H1 (cell line): ENCODE measurements at regions not wholly inside any gene's neighbourhood (a gene's known extent, or its start where the extent isn't known, plus 50 kb on each side); places are given as distances from the start of the nearest gene placed in this dataset.

ENCODE experiments used
- CTCF ChIA-PET: fragments of 300-600 bp; sonication (Branson Sonifier 250); formaldehyde crosslinking; loops from one replicate; lab custom pipeline; 2021; ENCODE audit not compliant: partially characterized antibody; lab: Charles Lee
- POLR2A ChIA-PET: fragments of 300-600 bp; sonication (Branson Sonifier 250); formaldehyde crosslinking; loops from one replicate; lab custom pipeline; 2021; ENCODE audit warnings: inconsistent platforms; ENCODE audit not compliant: partially characterized antibody; lab: Charles Lee
- DNase-seq, 2 experiments: peaks; one replicate each; pipeline versions ENCODE4 v3.0.0 to v3.0.0-alpha.2; 2010 to 2022; ENCODE audit warnings: low spot score in 2 of 2, low read depth in 1 of 2, mixed read lengths in 1 of 2
- FAIRE-seq: peaks from 2 replicates; lab custom pipeline; 2011; peaks lifted over from hg19 to GRCh38; lab: Jason Lieb, UNC
- H2AFZ ChIP-seq: 2 replicates; pipeline ENCODE4 v1.8.1; 2012; ENCODE audit warnings: low read length, inconsistent platforms
- H2AK5ac ChIP-seq: 2 replicates; pipeline ENCODE4 v1.6.1; 2013; ENCODE audit warnings: low read depth, low read length
- H2BK120ac ChIP-seq: replicated peaks from 2 replicates; pipeline ENCODE3; 2013; ENCODE audit warnings: low read depth, low read length, inconsistent platforms
- H2BK12ac ChIP-seq: 2 replicates; pipeline ENCODE4 v1.6.1; 2013; ENCODE audit warnings: low read depth, low read length
- H2BK15ac ChIP-seq: 2 replicates; pipeline ENCODE4 v1.6.1; 2013; ENCODE audit warnings: low read length
- H2BK20ac ChIP-seq: 2 replicates; pipeline ENCODE4 v1.6.1; 2013; ENCODE audit warnings: low read length
- H2BK5ac ChIP-seq: 2 replicates; pipeline ENCODE4 v1.6.1; 2013; ENCODE audit warnings: low read depth, low read length
- H3K14ac ChIP-seq: 2 replicates; pipeline ENCODE4 v1.6.1; 2013; ENCODE audit warnings: inconsistent platforms; ENCODE audit not compliant: insufficient read length
- H3K18ac ChIP-seq: 2 replicates; pipeline ENCODE4 v1.6.1; 2013; ENCODE audit warnings: low read length; ENCODE audit errors: extremely low read depth
- H3K23ac ChIP-seq: 2 replicates; pipeline ENCODE4 v1.6.1; 2013; ENCODE audit warnings: inconsistent platforms; ENCODE audit not compliant: insufficient read length
- H3K23me2 ChIP-seq: 2 replicates; pipeline ENCODE4 v1.6.1; 2013; ENCODE audit warnings: low read depth, low read length
- H3K27ac ChIP-seq: 2 replicates; pipeline ENCODE4 v1.6.1; 2011; ENCODE audit warnings: low read depth, low read length, inconsistent platforms
- H3K27me3 ChIP-seq, 4 experiments: replicated peaks in 1 of 4; 1 replicate in 1 of 4; 2 replicates in 3 of 4; pipeline versions ENCODE4 v1.6.1 to v1.8.1; 2011 to 2013; ENCODE audit warnings: low read length in 3 of 4, mild to moderate bottlenecking in 3 of 4, inconsistent platforms in 2 of 4, mixed read lengths in 2 of 4, moderate library complexity in 1 of 4; ENCODE audit not compliant: control insufficient read depth in 3 of 4, insufficient read depth in 3 of 4; ENCODE audit errors: extremely low read depth in 1 of 4
- H3K36me3 ChIP-seq, 4 experiments: 2 replicates each; pipeline versions ENCODE4 v1.6.1 to v1.8.1; 2011 to 2013; ENCODE audit warnings: mild to moderate bottlenecking in 4 of 4, low read length in 3 of 4, moderate library complexity in 2 of 4, control low read depth in 1 of 4, inconsistent platforms in 1 of 4; ENCODE audit not compliant: insufficient read depth in 4 of 4, control insufficient read depth in 2 of 4
- H3K4ac ChIP-seq: replicated peaks from 2 replicates; pipeline ENCODE3; 2013; ENCODE audit warnings: low read length, low read depth, mixed read lengths, inconsistent platforms; ENCODE audit not compliant: insufficient read length
- H3K4me1 ChIP-seq, 4 experiments: replicated peaks in 1 of 4; 1 replicate in 1 of 4; 2 replicates in 3 of 4; pipeline versions ENCODE4 v1.6.1 to v1.8.1; 2011 to 2013; ENCODE audit warnings: low read length in 3 of 4, inconsistent platforms in 2 of 4, mixed read lengths in 1 of 4; ENCODE audit not compliant: insufficient read depth in 4 of 4, control insufficient read depth in 3 of 4
- H3K4me2 ChIP-seq, 2 experiments: 2 replicates each; pipeline versions ENCODE4 v1.6.1 to v1.8.1; 2011 to 2013; ENCODE audit warnings: low read depth in 2 of 2, low read length in 2 of 2, control low read depth in 1 of 2, inconsistent platforms in 1 of 2, mild to moderate bottlenecking in 1 of 2; ENCODE audit not compliant: insufficient read depth in 1 of 2
- H3K4me3 ChIP-seq, 4 experiments: fragments of 200-600, 300-600 bp in 1 of 4; sonication (generic), shearing (Covaris generic), sonication (Bioruptor Twin) in 1 of 4; 2 replicates each; pipeline versions ENCODE4 v1.5.1 to v1.8.1; 2011 to 2016; ENCODE audit warnings: low read length in 4 of 4, low read depth in 3 of 4, control low read depth in 2 of 4, inconsistent platforms in 2 of 4, mild to moderate bottlenecking in 2 of 4, mixed read lengths in 1 of 4, moderate library complexity in 1 of 4; ENCODE audit not compliant: insufficient read depth in 2 of 4; ENCODE audit errors: extremely low read depth in 1 of 4
- H3K56ac ChIP-seq: replicated peaks from 2 replicates; pipeline ENCODE3; 2013; ENCODE audit warnings: low read depth, mild to moderate bottlenecking, mixed read lengths, low read length, inconsistent platforms; ENCODE audit not compliant: insufficient read length
- H3K79me1 ChIP-seq: 2 replicates; pipeline ENCODE4 v1.6.1; 2013; ENCODE audit warnings: low read depth, low read length, control low read depth
- H3K79me2 ChIP-seq, 2 experiments: 2 replicates each; pipeline versions ENCODE4 v1.6.1 to v1.8.1; 2012 to 2013; ENCODE audit warnings: low read length in 2 of 2, mild to moderate bottlenecking in 2 of 2, inconsistent platforms in 1 of 2; ENCODE audit not compliant: insufficient read depth in 2 of 2, control insufficient read depth in 1 of 2
- H3K9ac ChIP-seq, 4 experiments: replicated peaks in 1 of 4; 1 replicate in 1 of 4; 2 replicates in 3 of 4; pipeline versions ENCODE4 v1.6.1 to v1.8.1; 2011 to 2013; ENCODE audit warnings: low read depth in 3 of 4, low read length in 3 of 4, control low read depth in 2 of 4, mild to moderate bottlenecking in 2 of 4, moderate library complexity in 2 of 4, inconsistent platforms in 1 of 4; ENCODE audit errors: extremely low read depth in 1 of 4
- H3K9me3 ChIP-seq, 2 experiments: 2 replicates each; pipeline versions ENCODE4 v1.6.1 to v1.8.1; 2012 to 2013; ENCODE audit warnings: mild to moderate bottlenecking in 2 of 2, moderate library complexity in 2 of 2, control low read depth in 1 of 2, inconsistent platforms in 1 of 2, low read depth in 1 of 2, low read length in 1 of 2, mixed read lengths in 1 of 2; ENCODE audit not compliant: insufficient read depth in 2 of 2
- H4K20me1 ChIP-seq, 2 experiments: replicated peaks in 1 of 2; 2 replicates each; pipeline versions ENCODE3 to v1.8.1; 2011 to 2013; ENCODE audit warnings: inconsistent platforms in 2 of 2, low read length in 2 of 2, mild to moderate bottlenecking in 1 of 2; ENCODE audit not compliant: insufficient read depth in 2 of 2, control insufficient read depth in 1 of 2
- H4K5ac ChIP-seq: 2 replicates; pipeline ENCODE4 v1.6.1; 2013; ENCODE audit warnings: low read length, low read depth, mixed read lengths, inconsistent platforms; ENCODE audit not compliant: insufficient read length
- H4K8ac ChIP-seq: 2 replicates; pipeline ENCODE4 v1.8.0; 2013; ENCODE audit warnings: mild to moderate bottlenecking, moderate library complexity, low read length, inconsistent platforms; ENCODE audit not compliant: insufficient read depth; ENCODE audit errors: extremely low read depth
- H4K91ac ChIP-seq: replicated peaks from 2 replicates; pipeline ENCODE3; 2013; ENCODE audit warnings: low read length, mixed read lengths, inconsistent platforms; ENCODE audit not compliant: insufficient read length
- BCL11A ChIP-seq, 2 experiments: IDR thresholded peaks; one replicate each; pipeline ENCODE4 v1.6.1; 2011; ENCODE audit warnings: low read depth in 2 of 2, low read length in 2 of 2, mild to moderate bottlenecking in 2 of 2
- GABPA ChIP-seq: IDR thresholded peaks from 2 replicates; pipeline ENCODE4 v1.6.1; 2011; ENCODE audit warnings: mild to moderate bottlenecking, low read length, moderate library complexity, borderline replicate concordance; ENCODE audit not compliant: insufficient read depth
- HDAC2 ChIP-seq, 2 experiments: fragments of 300-600 bp in 1 of 2; sonication (generic) in 1 of 2; IDR thresholded peaks; 2 replicates each; pipeline ENCODE4 v1.6.1; 2011 to 2012; ENCODE audit warnings: low read depth in 2 of 2, low read length in 2 of 2, mild to moderate bottlenecking in 2 of 2, moderate library complexity in 2 of 2, borderline replicate concordance in 1 of 2, inconsistent platforms in 1 of 2
- KDM5A ChIP-seq: fragments of 200-600 bp; IDR thresholded peaks from 2 replicates; pipeline ENCODE4 v1.7.1; 2012; ENCODE audit warnings: mild to moderate bottlenecking, low read length, inconsistent platforms, mixed read lengths
- MAX ChIP-seq: IDR thresholded peaks from 2 replicates; pipeline ENCODE4 v1.6.1; 2012; ENCODE audit warnings: inconsistent platforms
- POLR2A ChIP-seq, 2 experiments: IDR thresholded peaks; 1 replicate in 1 of 2; 2 replicates in 1 of 2; pipeline ENCODE4 v1.6.1; 2011; ENCODE audit warnings: low read depth in 2 of 2, low read length in 2 of 2, mild to moderate bottlenecking in 2 of 2; ENCODE audit errors: control extremely low read depth in 1 of 2
- POU5F1 ChIP-seq: IDR thresholded peaks from 2 replicates; pipeline ENCODE4 v1.6.1; 2011; ENCODE audit warnings: low read depth, mild to moderate bottlenecking, low read length, moderate library complexity
- RFX5 ChIP-seq: IDR thresholded peaks from 2 replicates; pipeline ENCODE4 v1.6.1; 2011; ENCODE audit warnings: low read depth, low read length, improper control_type of control experiment, borderline replicate concordance
- SIRT6 ChIP-seq: IDR thresholded peaks from one replicate; pipeline ENCODE4 v1.7.1; 2012; ENCODE audit warnings: low read length, inconsistent platforms
- SP1 ChIP-seq: IDR thresholded peaks from 2 replicates; pipeline ENCODE4 v1.6.1; 2011; ENCODE audit warnings: low read depth, low read length
- SUZ12 ChIP-seq: fragments of 200-600 bp; sonication (generic); IDR thresholded peaks from 2 replicates; pipeline ENCODE4 v1.6.1; 2012; ENCODE audit warnings: mild to moderate bottlenecking, inconsistent platforms, low read length, moderate library complexity, mixed read lengths
- ZNF274 ChIP-seq: IDR thresholded peaks from 2 replicates; pipeline ENCODE4 v1.7.0; 2012; ENCODE audit warnings: low read length, borderline replicate concordance; ENCODE audit errors: extremely low read depth
- WGBS, 2 experiments: shearing (Covaris generic) in 1 of 2; methylation state at CpG; one replicate each; pipeline versions ENCODE4 v1.1.6 to v1.1.7; 2013 to 2015; ENCODE audit warnings: low lambda C conversion rate in 2 of 2, mixed read lengths in 2 of 2, inconsistent platforms in 1 of 2, low coverage in 1 of 2, missing lambda C conversion rate in 1 of 2; ENCODE audit not compliant: insufficient replicate concordance in 2 of 2, insufficient coverage in 1 of 2, insufficient read length in 1 of 2; ENCODE audit errors: extremely low coverage in 1 of 2, missing lambda C conversion rate in 1 of 2; 5-methylcytosine and 5-hydroxymethylcytosine counted together

DNA sequence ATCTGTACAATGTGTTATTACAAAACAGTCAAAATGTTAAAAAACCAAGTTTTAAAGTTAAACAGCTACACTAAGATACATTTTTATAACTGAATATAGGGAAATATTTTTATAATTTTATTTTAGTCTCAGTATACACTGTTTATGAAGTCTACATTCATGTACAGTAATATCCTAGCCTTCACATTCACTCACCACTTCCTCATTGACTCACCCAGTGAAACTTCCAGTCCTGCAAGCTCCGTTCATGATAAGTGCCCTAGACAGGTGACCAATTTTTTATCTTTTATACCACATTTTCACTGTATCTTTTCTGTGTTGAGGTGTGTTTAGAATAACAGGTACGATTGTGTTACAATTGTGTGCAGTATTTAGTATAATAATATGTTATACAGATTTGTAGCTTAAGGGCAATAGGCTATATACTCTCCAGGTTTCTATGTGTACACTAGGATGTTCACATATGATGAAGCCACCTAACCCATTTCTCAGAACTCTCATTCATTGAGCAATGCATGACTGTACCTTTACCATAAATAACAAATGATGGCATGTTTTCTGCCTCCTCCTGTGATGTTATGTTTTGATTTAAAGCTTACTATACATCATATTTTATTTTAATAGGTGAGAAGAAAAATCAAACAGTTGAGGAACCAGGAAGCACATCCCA lies 388.4 kb upstream of the NDN start:
- POLR2A ChIA-PET: no interaction called here
- Histone ChIP-seq H2BK5ac (no peak overlapping the region), H3K9ac (no peak overlapping the region)

More for the DNA sequence above, 388.4 kb upstream of the NDN start:
- H3K4ac ChIP-seq: no peak overlapping the region
- H3K18ac ChIP-seq: no peak overlapping the region
- no peak overlapping the region for H3K4me2 ChIP-seq
- no peak overlapping the region for H4K8ac ChIP-seq
- no peaks in the 10 kb centered on the region for H3K79me1 ChIP-seq
- H2AK5ac ChIP-seq: no peak overlapping the region
- H3K14ac ChIP-seq: no peak overlapping the region
- H2BK120ac ChIP-seq: no peak overlapping the region
- no peak overlapping the region for H3K27ac ChIP-seq
- H4K91ac ChIP-seq: no peak overlapping the region
- no peak overlapping the region for H3K56ac ChIP-seq
- no peak for DNase-seq
- no peak overlapping the region for H3K4me3 ChIP-seq
- no peaks in the 10 kb centered on the region for H3K23me2 ChIP-seq
- no peak overlapping the region for H2BK20ac ChIP-seq
- H3K23ac ChIP-seq: no peak overlapping the region
- TF ChIP-seq MAX (no peak), HDAC2 (IDR thresholded peaks at IDR 0.05; ENCODE audit: borderline replicate concordance in 1 of 2, low read depth in 2 of 2, low read length in 2 of 2) (no peak), SUZ12 (no peak), RFX5 (no peak), ZNF274 (no peak), KDM5A (no peak), POU5F1 (no peak), GABPA (no peak), SP1 (no peak), POLR2A (IDR thresholded peaks at IDR 0.05; ENCODE audit: control extremely low read depth in 1 of 2, low read depth in 2 of 2, low read length in 2 of 2) (no peak), BCL11A (IDR thresholded peaks at IDR 0.05; ENCODE audit: low read depth in 2 of 2, low read length in 2 of 2) (no peak), SIRT6 (no peak)
- TF ChIP-seq, all 59 proteins: peak for 0
- peaks cover 0 to 4% (median 0%) of the 10 kb centered on the region in 4 experiments; a peak in 1 of 8 replicates for H3K36me3 ChIP-seq
- H2BK15ac ChIP-seq: no peak overlapping the region
- H2BK12ac ChIP-seq: no peak overlapping the region
- H3K4me1 ChIP-seq: no peaks in the 10 kb centered on the region
- WGBS, 2 experiments: 79% methylated on average over 2 of the region's 2 CpGs; no CpG with 5 or more reads in 1 of the 2 experiments
- CTCF ChIA-PET: interaction anchor here (0.6 kb wide), 1 partner anchor 22 kb away, joined by 3 read pairs; no protein-coding TSS in a partner anchor
- no peak overlapping the region for H4K5ac ChIP-seq
- FAIRE-seq: no peak
- no peaks in the 10 kb centered on the region for H4K20me1 ChIP-seq
- H2AFZ ChIP-seq: no peak overlapping the region
- H3K9me3 ChIP-seq: peaks cover 35 to 36% of the 10 kb centered on the region in 2 experiments
- H3K79me2 ChIP-seq: no peaks in the 10 kb centered on the region
- no peaks in the 10 kb centered on the region for H3K27me3 ChIP-seq
